GM12878 (cell line): ENCODE measurements at regions not wholly inside any gene's neighbourhood (a gene's known extent, or its start where the extent isn't known, plus 50 kb on each side); places are given as distances from the start of the nearest gene placed in this dataset.

ENCODE experiments used
- ATF2 ChIP-seq: IDR thresholded peaks from 2 replicates; pipeline ENCODE4 v1.6.1; 2012; ENCODE audit warnings: low read length, inconsistent platforms
- E2F8 ChIP-seq: fragments of 450-650 bp; IDR thresholded peaks from 2 replicates; pipeline ENCODE4 v1.6.1; 2018; ENCODE audit warnings: mild to moderate bottlenecking, low read depth, moderate library complexity; ENCODE audit not compliant: partially characterized antibody
- HDAC2 ChIP-seq: fragments of 200-600 bp; sonication (generic); IDR thresholded peaks from 2 replicates; pipeline ENCODE4 v1.6.1; 2017
- HDAC6 ChIP-seq: fragments of 200-600 bp; sonication (generic); IDR thresholded peaks from one replicate; pipeline ENCODE4 v1.8.0; 2017; ENCODE audit warnings: antibody characterized with exemption; ENCODE audit not compliant: unreplicated experiment
- HSF1 ChIP-seq: fragments of 150-350 bp; IDR thresholded peaks from 2 replicates; pipeline ENCODE4 v1.6.1; 2014; ENCODE audit warnings: mild to moderate bottlenecking, low read depth, low read length
- NR2C1 ChIP-seq: fragments of 450-650 bp; IDR thresholded peaks from 2 replicates; pipeline ENCODE4 v1.6.1; 2017; ENCODE audit warnings: antibody characterized with exemption, mild to moderate bottlenecking, moderate library complexity
- PBX3 ChIP-seq: IDR thresholded peaks from 2 replicates; pipeline ENCODE4 v1.6.1; 2011; ENCODE audit warnings: mild to moderate bottlenecking, low read depth, low read length, moderate library complexity; ENCODE audit not compliant: insufficient replicate concordance
- RAD21 ChIP-seq: IDR thresholded peaks from 2 replicates; pipeline ENCODE4 v1.6.1; 2011; ENCODE audit warnings: mild to moderate bottlenecking, low read depth, low read length, moderate library complexity; ENCODE audit not compliant: insufficient read depth
- RCOR1 ChIP-seq: conservative IDR thresholded peaks from 2 replicates; pipeline ENCODE4 v1.6.1; 2012; ENCODE audit warnings: low read depth, low read length, improper control_type of control experiment
- RELB ChIP-seq: fragments of 450-650 bp; IDR thresholded peaks from 2 replicates; pipeline ENCODE4 v1.6.1; 2017; ENCODE audit warnings: low read depth, mild to moderate bottlenecking, moderate library complexity
- RFX5 ChIP-seq: IDR thresholded peaks from 2 replicates; pipeline ENCODE4 v1.6.1; 2011; ENCODE audit warnings: low read depth, low read length, improper control_type of control experiment
- RUNX3 ChIP-seq: IDR thresholded peaks from 2 replicates; pipeline ENCODE4 v1.6.1; 2012; ENCODE audit warnings: low read length, inconsistent platforms
- SIN3A ChIP-seq: IDR thresholded peaks from 2 replicates; pipeline ENCODE4 v1.6.1; 2012; ENCODE audit warnings: low read depth, low read length, improper control_type of control experiment
- SIX5 ChIP-seq: IDR thresholded peaks from 2 replicates; pipeline ENCODE4 v1.6.1; 2011; ENCODE audit warnings: mild to moderate bottlenecking, low read depth, low read length, moderate library complexity; ENCODE audit not compliant: severe bottlenecking
- SKIL ChIP-seq: fragments of 450-650 bp; IDR thresholded peaks from 2 replicates; pipeline ENCODE4 v1.6.1; 2017; ENCODE audit warnings: mild to moderate bottlenecking, low read depth, inconsistent platforms; ENCODE audit not compliant: poor library complexity, severe bottlenecking
- SMAD5 ChIP-seq: IDR thresholded peaks from 2 replicates; pipeline ENCODE4 v1.6.1; 2016; ENCODE audit warnings: antibody characterized with exemption, low read depth
- SMC3 ChIP-seq: IDR thresholded peaks from 2 replicates; pipeline ENCODE4 v1.6.1; 2011; ENCODE audit warnings: low read length, improper control_type of control experiment, borderline replicate concordance
- SP1 ChIP-seq: IDR thresholded peaks from one replicate; pipeline ENCODE4 v1.6.1; 2011; ENCODE audit warnings: low read depth, low read length
- STAT3 ChIP-seq: IDR thresholded peaks from 2 replicates; pipeline ENCODE4 v1.6.1; 2011; ENCODE audit warnings: low read depth, low read length, improper control_type of control experiment
- ZNF384 ChIP-seq: IDR thresholded peaks from 2 replicates; pipeline ENCODE4 v1.6.1; 2012; ENCODE audit warnings: low read depth, mild to moderate bottlenecking, low read length, improper control_type of control experiment, borderline replicate concordance
- ZSCAN29 ChIP-seq: fragments of 450-650 bp; IDR thresholded peaks from 2 replicates; pipeline ENCODE4 v1.6.1; 2017; ENCODE audit warnings: mild to moderate bottlenecking, moderate library complexity

GRCh38 chr4:36399762-36400353 is 118.4 kb downstream of the DTHD1 start (continued):
- TF ChIP-seq HSF1 (no peak), RELB (0 out of 2 replicates have a peak, but pooled peaks have one; percentile 14), SKIL (peak; percentile 24), SIX5 (no peak), ZNF384 (no peak), NR2C1 (no peak), SMAD5 (no peak), SIN3A (no peak), RCOR1 (no peak), HDAC6 (no peak), SMC3 (peak; percentile 95), E2F8 (no peak), PBX3 (no peak), RUNX3 (no peak), RFX5 (no peak), RAD21 (peak; percentile 99), HDAC2 (no peak), ZSCAN29 (no peak), SP1 (no peak), ATF2 (0 out of 2 replicates have a peak, but pooled peaks have one; percentile 35), STAT3 (0 out of 2 replicates have a peak, but pooled peaks have one; percentile 21)
